HG03159 (cell line): ENCODE measurements at regions not wholly inside any gene's neighbourhood (a gene's known extent, or its start where the extent isn't known, plus 50 kb on each side); places are given as distances from the start of the nearest gene placed in this dataset.
"Not testable (repeated sequence)": the region's sequence is repeated elsewhere in the genome, so short reads cannot be mapped to it uniquely, and the experiment has no call there.

Experiments used
- ATAC-seq: cut with Tn5 transposase; IDR thresholded peaks from one replicate; pipeline ENCODE4 v1.9.1; 2021; ENCODE audit warnings: mild to moderate bottlenecking, moderate library complexity; ENCODE audit not compliant: unreplicated experiment

GRCh38 chr18:55906536-55906935 is 318.5 kb upstream of the TCF4 start:
- ATAC-seq = no peak

DNA sequence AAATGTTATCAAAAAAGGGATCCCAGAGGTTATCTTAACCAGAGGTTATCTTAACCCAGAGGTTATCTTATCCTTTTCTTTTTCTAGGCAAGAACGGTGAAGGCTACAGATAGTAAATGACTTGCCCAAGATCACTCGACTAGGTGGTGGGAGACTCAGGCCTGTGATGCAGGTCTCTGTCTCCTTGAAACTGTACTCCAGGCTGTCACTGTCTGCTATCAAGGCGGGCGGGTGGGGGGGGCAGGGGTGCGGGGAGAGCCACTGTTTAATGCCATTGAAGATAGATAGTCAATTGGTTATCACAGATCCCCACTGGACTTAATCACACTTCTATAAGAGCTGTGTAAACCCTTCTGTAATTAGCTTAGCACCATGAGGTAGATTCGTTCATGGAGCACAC is 315.9 kb upstream of the TCF4 start:
- ATAC-seq = no peak

DNA sequence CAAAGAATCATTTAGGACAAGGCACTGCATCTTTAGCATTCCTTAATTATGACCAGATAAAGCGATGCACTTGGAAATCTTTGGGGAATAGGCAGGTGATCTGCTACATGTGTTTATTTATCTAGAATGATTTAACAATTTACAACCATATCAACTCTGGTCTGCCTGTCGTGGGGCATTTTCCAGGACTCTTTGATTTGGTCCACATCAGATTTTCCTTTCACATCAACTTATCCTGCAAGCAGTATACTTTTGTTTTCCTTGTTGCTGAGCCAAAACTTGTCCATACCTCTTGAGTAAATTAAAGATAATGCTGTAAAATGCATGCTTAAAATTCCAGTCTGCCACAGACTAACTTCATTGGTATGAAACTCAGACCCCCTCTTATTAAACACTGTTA is 312.4 kb upstream of the TCF4 start:
- ATAC-seq = no peak

- ATAC-seq = no peak
Measured at GRCh38 chr18:55897091-55897689, 309.2 kb upstream of the TCF4 start.

DNA sequence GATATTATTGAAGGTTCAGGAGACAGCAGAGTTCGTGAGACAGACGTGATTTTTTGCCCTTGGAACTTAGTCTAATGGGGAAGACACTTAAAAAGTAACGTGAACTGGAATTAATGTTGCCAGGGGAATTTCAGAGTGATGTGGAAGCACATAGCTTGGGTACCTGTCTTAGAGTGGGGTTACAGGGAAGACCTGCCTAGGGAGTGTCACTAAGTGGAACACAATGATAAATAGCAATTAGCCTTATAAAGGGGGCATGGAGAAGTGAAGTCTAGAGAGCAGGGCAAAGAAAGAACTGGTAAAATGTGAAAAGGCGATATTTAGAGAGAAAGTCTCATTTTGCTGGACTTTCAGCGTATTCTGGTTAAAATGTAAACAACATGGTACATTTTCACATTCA is 306.0 kb upstream of the TCF4 start:
- ATAC-seq = no peak

- not testable (repeated sequence) for ATAC-seq
Measured at GRCh38 chr18:55892862-55893813, 305.1 kb upstream of the TCF4 start.

DNA sequence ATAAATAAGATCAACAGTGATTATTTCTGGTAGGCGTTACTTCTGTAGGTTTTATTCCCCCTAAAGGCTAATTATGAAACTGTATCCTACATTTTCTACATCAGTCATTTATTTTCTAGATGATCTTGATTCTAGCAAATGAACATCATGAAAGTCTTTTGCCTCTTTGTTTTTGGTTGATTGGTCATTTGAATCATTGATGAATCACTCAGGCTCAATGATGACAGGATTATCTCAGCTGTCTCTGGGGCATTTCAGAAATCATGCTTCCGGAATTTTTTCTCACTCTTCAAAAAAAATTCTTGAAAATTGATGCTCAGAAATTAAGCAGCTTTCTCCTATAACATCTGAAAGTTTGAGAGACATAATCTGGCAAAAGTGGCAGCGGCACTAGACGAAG is 298.9 kb upstream of the TCF4 start:
- no peak for ATAC-seq

DNA sequence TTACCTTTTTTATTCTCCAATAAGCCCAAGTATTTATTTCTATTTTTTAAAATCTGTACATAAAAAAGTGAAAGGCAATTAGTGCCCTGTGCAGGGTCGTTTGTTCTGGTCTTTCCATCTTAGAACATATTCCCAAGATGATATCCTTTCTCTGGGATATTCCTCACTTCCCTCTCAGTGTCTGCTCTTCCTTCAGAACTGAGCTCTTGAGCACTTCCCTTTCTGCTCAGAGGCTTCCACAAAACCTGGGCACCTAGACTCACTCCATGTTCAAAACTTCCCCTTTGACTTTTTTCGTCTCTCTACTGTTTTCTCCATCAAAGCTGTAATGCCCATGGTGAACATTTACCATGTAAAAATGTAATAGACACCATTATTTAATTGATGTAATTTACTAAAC is 296.5 kb upstream of the TCF4 start:
- ATAC-seq = no peak

DNA sequence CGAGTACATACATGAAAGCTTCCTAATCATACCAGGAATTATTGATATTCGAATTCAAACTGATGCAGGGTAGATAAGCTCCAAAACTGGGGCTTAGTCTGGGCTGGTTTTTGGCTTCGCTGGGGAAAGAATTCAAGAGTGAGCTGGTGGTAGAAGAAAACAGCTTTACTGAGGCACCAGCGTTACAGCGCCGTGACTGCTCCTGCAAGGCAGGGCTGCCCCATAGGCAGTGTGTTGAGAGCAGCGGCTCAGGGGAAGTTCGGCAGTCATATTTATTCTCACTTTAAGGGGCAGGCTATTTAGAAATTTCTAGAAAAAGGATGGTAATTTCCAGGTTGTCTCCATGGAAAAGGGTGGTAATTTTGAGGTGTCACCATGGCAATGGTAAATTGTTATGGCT is 292.6 kb upstream of the TCF4 start:
- ATAC-seq = no peak

- no peak for ATAC-seq
Measured at GRCh38 chr18:55879331-55879730, 291.3 kb upstream of the TCF4 start.

DNA sequence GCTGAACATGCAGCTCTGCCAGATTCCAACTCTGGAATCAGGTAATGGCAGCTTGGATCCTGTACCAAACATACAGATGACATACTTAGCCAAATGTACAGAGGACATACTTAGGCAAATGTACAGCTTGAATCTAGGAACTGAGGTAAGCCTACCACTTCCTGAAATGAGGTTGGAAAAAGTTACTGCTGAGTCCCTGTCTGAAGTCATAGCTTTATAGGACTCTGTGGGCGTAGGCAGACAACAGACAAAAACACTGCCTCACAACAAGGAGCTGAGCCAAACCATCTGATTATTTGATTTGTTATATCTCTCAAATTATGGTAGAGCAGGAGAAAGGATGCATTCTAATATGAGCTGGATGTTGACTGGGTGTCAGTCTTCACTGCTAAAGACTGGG is 290.2 kb upstream of the TCF4 start:
- no peak for ATAC-seq

GRCh38 chr18:55877321-55877720 is 289.3 kb upstream of the TCF4 start:
- ATAC-seq = no peak

DNA sequence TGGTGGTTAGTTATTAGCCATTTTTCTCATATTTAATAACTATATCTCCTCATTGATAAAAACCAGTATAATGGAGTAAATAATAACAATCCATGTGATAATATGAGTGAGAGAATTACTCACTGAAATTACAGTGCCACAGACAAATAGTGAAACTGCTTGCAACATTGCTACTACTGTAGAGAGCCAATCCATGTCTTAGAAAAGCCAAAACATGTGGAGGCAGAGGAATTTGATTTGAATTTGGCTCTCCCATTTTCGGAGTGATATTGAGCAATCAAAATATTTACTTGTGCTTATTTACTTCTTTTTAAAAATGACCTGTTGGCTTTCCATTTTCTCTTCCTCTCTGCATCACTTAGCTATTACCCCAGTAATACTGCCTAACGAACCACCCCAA is 288.3 kb upstream of the TCF4 start:
- ATAC-seq = no peak

DNA sequence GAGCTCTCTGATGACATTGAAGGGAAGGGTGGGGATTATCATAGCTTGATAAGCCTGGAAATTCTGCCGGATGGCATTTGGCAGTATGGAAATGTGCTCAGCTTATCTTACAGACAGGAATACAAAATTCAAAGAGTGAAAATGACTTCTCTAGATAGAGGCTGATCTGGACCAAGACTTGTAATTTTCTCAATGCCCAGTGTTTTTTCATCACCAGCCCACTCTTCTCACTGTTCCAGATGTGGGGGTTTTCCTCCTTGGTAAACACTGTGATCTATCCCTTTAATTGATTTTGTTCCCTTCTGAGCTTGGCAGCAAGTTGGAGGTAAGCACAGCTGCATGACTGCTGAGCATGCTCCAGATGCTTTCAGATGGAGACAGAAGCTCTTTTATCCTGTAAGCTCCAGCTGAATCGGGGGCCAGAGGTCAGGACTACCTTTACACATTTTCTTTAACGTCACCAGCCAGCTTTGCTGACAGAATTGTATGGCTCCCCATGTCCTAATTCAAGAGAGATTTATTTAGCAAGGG is 287.4 kb upstream of the TCF4 start:
- ATAC-seq = no peak

DNA sequence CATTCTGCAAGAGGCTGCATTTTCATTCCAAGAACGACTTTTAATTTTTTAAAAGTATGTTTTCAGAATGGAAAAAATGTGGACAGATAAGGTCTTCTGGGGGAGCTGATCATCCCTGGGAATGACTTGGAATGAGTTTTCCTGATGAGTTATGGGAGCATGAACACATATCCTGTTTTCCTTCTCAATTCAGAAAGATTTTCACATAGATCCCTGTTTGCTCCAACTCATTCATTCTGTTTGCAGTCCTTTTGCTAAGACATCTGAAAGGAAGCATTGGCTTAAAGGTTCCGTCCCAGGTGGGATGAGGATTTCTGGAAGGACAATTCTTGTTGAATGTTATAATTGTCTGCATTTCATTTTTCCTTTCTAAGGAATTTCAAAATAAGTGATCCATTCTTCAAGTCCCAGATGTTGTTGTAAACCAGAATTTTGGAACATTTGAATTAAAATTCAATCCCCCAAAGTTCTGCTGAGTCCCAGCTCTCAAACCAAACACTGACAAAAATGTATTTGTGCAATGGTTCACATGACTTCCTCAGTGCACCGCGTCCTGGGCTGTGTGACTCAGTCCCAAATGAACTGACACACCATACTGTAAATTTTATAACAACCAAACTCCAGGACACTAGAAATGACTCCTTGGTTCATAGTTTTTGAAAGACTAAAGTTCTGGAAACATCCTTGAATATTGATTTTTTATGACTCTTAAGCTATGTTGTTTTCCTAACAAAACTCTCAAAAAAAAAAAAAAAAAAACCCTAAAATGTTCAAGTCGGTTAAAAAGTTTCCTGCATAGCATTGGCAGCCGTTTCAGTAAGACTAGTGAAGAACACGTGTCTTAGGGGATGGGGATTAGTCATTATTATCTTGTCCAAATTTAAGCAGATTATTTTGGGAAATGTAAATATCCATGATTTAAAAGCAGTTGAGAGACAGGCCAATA is 281.8 kb upstream of the TCF4 start:
- no peak for ATAC-seq

GRCh38 chr18:55868909-55869308 is 280.9 kb upstream of the TCF4 start:
- no peak for ATAC-seq

GRCh38 chr18:55866886-55867285 is 278.9 kb upstream of the TCF4 start:
- ATAC-seq = no peak

DNA sequence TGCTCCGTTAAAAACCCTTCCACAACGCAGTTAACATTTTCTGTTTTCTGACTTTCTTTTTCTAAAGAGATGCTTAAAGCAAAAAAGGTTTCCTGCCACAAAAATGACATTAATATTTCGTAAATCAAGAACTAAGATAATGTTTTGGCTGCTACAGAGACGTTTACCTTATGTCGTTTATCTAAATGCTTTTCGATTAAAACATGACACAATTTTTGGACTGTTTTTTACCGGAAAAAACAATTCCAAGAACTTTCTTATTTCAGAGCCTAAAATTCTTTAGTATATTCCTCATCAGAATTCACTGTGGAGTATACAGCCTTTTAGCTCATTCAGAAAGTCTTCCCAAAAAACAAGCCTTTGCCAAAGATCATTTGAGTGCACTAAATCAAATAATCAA is 278.0 kb upstream of the TCF4 start:
- ATAC-seq = no peak

DNA sequence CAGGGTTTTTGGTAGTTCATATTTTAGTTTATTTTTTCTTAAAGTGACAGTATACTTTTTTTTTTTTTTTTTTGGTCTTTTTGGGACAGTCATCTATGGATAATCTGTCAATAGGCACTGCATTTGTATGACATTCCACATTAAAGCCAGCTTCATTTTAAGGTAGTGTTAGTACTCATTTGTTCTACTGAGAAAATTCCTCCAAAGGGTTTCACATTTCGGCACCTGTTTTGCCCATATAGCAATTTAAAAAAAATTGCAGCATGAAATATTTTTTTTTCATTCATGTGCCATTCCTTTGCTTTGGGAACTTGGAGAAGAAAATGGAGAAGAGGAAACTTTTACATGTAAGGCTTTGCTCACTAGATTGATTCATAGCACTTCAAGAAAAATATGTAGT is 276.3 kb upstream of the TCF4 start:
- no peak for ATAC-seq

DNA sequence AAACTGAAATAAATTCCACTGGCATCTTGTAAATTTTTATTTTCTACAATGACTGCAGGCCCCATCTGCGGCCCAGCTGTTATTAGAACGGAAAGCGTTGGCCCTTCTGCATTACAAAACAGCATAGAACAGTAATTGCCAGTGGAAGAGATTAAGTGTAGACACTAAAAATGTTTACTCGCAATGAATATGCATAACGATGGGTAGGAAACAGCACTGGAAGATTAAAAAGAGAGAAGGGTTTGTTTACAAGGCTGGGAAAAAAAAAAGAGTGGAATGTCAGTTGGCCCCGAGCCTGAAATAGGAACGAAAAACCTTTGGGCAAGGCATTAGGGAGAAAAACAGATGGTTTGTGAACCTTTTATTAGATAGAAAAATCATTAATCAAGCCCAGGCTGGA is 275.9 kb upstream of the TCF4 start:
- ATAC-seq = no peak

- ATAC-seq = no peak
Measured at GRCh38 chr18:55863391-55863706, 275.4 kb upstream of the TCF4 start.
